HepG2 (cell line): ENCODE measurements at regions not wholly inside any gene's neighbourhood (a gene's known extent, or its start where the extent isn't known, plus 50 kb on each side); places are given as distances from the start of the nearest gene placed in this dataset.

Source experiments
- ATAC-seq: fragments of 200-7000 bp; cut with Tn5 transposase; 3 replicates; pipeline ENCODE4 v1.9.1; 2020; ENCODE audit warnings: mild to moderate bottlenecking, moderate library complexity
- BruUV-seq: library from RNA; stranded (reverse); fragments of 400-500 nt; replicated peaks from 2 replicates; lab custom pipeline; 2021; lab: Mats Ljungman, UMichigan
- CTCF ChIA-PET: fragments of 300-600 bp; formaldehyde crosslinking; extraction: SDS; loops from one replicate; lab custom pipeline; 2021; ENCODE audit warnings: low total read pairs, inconsistent platforms, low intra/inter-chr PET ratio; lab: Yijun Ruan, JAX
- POLR2A ChIA-PET: fragments of 350-600 bp; sonication (Branson Sonifier 250); formaldehyde crosslinking; loops from one replicate; lab custom pipeline; 2020; ENCODE audit warnings: antibody characterized with exemption, inconsistent platforms; lab: Yijun Ruan, JAX
- DNase-seq: peaks from one replicate; pipeline ENCODE4 v3.0.0-alpha.2; 2015; ENCODE audit warnings: low spot score
- FAIRE-seq: peaks from 3 replicates; lab custom pipeline; 2011; peaks lifted over from hg19 to GRCh38; lab: Jason Lieb, UNC
- H2AFZ ChIP-seq: one replicate; pipeline ENCODE4 v1.6.1; 2011; ENCODE audit warnings: low read length, inconsistent platforms
- H3K27ac ChIP-seq: fragments of 300-600 bp; 3 replicates; pipeline ENCODE4 v1.8.0; 2011; ENCODE audit warnings: mixed run types, mild to moderate bottlenecking, mixed read lengths, low read length, inconsistent platforms; ENCODE audit not compliant: insufficient read depth; ENCODE audit errors: extremely low read length
- H3K27me3 ChIP-seq, 2 experiments: fragments of 200-600 bp in 1 of 2; 2 replicates in 1 of 2; 3 replicates in 1 of 2; pipeline versions ENCODE4 v1.6.0 to v1.8.0; 2011; ENCODE audit warnings: low read length in 2 of 2, mild to moderate bottlenecking in 2 of 2, moderate library complexity in 2 of 2, inconsistent platforms in 1 of 2; ENCODE audit not compliant: insufficient read depth in 2 of 2, control insufficient read depth in 1 of 2
- H3K36me3 ChIP-seq, 2 experiments: fragments of 200-600 bp in 1 of 2; replicated peaks in 1 of 2; 2 replicates in 1 of 2; 3 replicates in 1 of 2; pipeline versions ENCODE4 v1.5.1 to v1.8.0; 2011; ENCODE audit warnings: low read length in 2 of 2, inconsistent platforms in 1 of 2; ENCODE audit not compliant: insufficient read depth in 2 of 2, control insufficient read depth in 1 of 2
- H3K4me1 ChIP-seq: 2 replicates; pipeline ENCODE4 v1.5.1; 2012; ENCODE audit warnings: low read length, inconsistent platforms; ENCODE audit not compliant: insufficient read depth
- H3K4me2 ChIP-seq: 2 replicates; pipeline ENCODE4 v1.6.0; 2011; ENCODE audit warnings: low read depth, low read length, inconsistent platforms
- H3K4me3 ChIP-seq, 3 experiments: fragments of 200-600 bp in 1 of 3; sonication (generic), shearing (Covaris generic) in 1 of 3; replicated peaks in 1 of 3; 2 replicates each; pipeline ENCODE4 v1.5.1; 2011 to 2016; ENCODE audit warnings: low read length in 3 of 3, inconsistent platforms in 2 of 3, low read depth in 2 of 3, mild to moderate bottlenecking in 2 of 3, control low read depth in 1 of 3, mixed read lengths in 1 of 3; ENCODE audit not compliant: insufficient read depth in 1 of 3
- H3K79me2 ChIP-seq: one replicate; pipeline ENCODE4 v1.6.1; 2011; ENCODE audit warnings: low read length, inconsistent platforms; ENCODE audit not compliant: insufficient read depth
- H3K9ac ChIP-seq: 2 replicates; pipeline ENCODE4 v1.6.0; 2011; ENCODE audit warnings: mild to moderate bottlenecking, low read depth, low read length, inconsistent platforms; ENCODE audit not compliant: insufficient read depth
- H3K9me3 ChIP-seq: 2 replicates; pipeline ENCODE4 v1.5.1; 2012; ENCODE audit warnings: mild to moderate bottlenecking, low read length
- H4K20me1 ChIP-seq: 2 replicates; pipeline ENCODE4 v1.6.0; 2011; ENCODE audit warnings: inconsistent platforms, mild to moderate bottlenecking, low read length, moderate library complexity; ENCODE audit not compliant: insufficient read depth
- HNRNPL ChIP-seq: fragments of 200-400 bp; formaldehyde crosslinking; IDR thresholded peaks from 2 replicates; pipeline ENCODE4 v1.6.1; 2017; ENCODE audit warnings: mild to moderate bottlenecking, low read depth, low read length
- HNRNPLL ChIP-seq: fragments of 200-400 bp; formaldehyde crosslinking; IDR thresholded peaks from 2 replicates; pipeline ENCODE4 v1.6.1; 2017; ENCODE audit warnings: mild to moderate bottlenecking, low read depth, low read length; ENCODE audit not compliant: poor library complexity, severe bottlenecking
- ISL2 ChIP-seq: sonication (generic); formaldehyde crosslinking; IDR thresholded peaks from 2 replicates; pipeline ENCODE4 v1.5.0; 2020; ENCODE audit warnings: missing genetic modification reagents
- JARID2 ChIP-seq: sonication (generic); formaldehyde crosslinking; IDR thresholded peaks from 2 replicates; pipeline ENCODE4 v1.8.1; 2023; ENCODE audit warnings: missing genetic modification reagents, inconsistent platforms; ENCODE audit not compliant: insufficient replicate concordance
- KMT2A ChIP-seq: sonication (generic); formaldehyde crosslinking; IDR thresholded peaks from 2 replicates; pipeline ENCODE4 v1.4.0; 2020; ENCODE audit warnings: missing genetic modification reagents
- LBX2 ChIP-seq: sonication (generic); formaldehyde crosslinking; IDR thresholded peaks from 2 replicates; pipeline ENCODE4 v1.5.0; 2020; ENCODE audit warnings: missing genetic modification reagents, mild to moderate bottlenecking, borderline replicate concordance
- NR2C2 ChIP-seq: sonication (generic); formaldehyde crosslinking; IDR thresholded peaks from 2 replicates; pipeline ENCODE4 v1.4.0; 2020; ENCODE audit warnings: missing genetic modification reagents, mild to moderate bottlenecking, moderate library complexity, borderline replicate concordance
- PHF21A ChIP-seq: sonication (generic); formaldehyde crosslinking; IDR thresholded peaks from 2 replicates; pipeline ENCODE4 v1.5.0; 2020; ENCODE audit warnings: mild to moderate bottlenecking, missing genetic modification reagents
- PRDM15 ChIP-seq: sonication (generic); formaldehyde crosslinking; IDR thresholded peaks from 2 replicates; pipeline ENCODE4 v1.4.0; 2020; ENCODE audit warnings: missing genetic modification reagents
- PREB ChIP-seq: sonication (generic); formaldehyde crosslinking; IDR thresholded peaks from 2 replicates; pipeline ENCODE4 v1.4.0; 2020; ENCODE audit warnings: missing genetic modification reagents
- TRIM24 ChIP-seq: sonication (generic); formaldehyde crosslinking; IDR thresholded peaks from 2 replicates; pipeline ENCODE4 v1.8.0; 2022; ENCODE audit warnings: mild to moderate bottlenecking, missing genetic modification reagents
- U2AF2 ChIP-seq: fragments of 200-400 bp; formaldehyde crosslinking; IDR thresholded peaks from 2 replicates; pipeline ENCODE4 v1.6.1; 2017; ENCODE audit warnings: low read depth, mild to moderate bottlenecking, low read length
- ZBTB49 ChIP-seq: sonication (generic); formaldehyde crosslinking; IDR thresholded peaks from 2 replicates; pipeline ENCODE4 v1.4.0; 2020; ENCODE audit warnings: missing genetic modification reagents, borderline replicate concordance
- ZNF205 ChIP-seq: IDR thresholded peaks from 2 replicates; pipeline ENCODE4 v1.6.1; 2018; ENCODE audit warnings: missing biosample characterization, missing genetic modification reagents
- ZNF564 ChIP-seq: sonication (generic); formaldehyde crosslinking; IDR thresholded peaks from 2 replicates; pipeline ENCODE4 v1.8.1; 2023; ENCODE audit warnings: mild to moderate bottlenecking, missing genetic modification reagents
- ZNF713 ChIP-seq: sonication (generic); formaldehyde crosslinking; IDR thresholded peaks from 2 replicates; pipeline ENCODE4 v1.4.0; 2020; ENCODE audit warnings: mild to moderate bottlenecking, missing genetic modification reagents
- ZNF746 ChIP-seq: sonication (generic); formaldehyde crosslinking; IDR thresholded peaks from 2 replicates; pipeline ENCODE4 v1.8.0; 2022; ENCODE audit warnings: mild to moderate bottlenecking, missing genetic modification reagents
- WGBS: methylation state at CpG from one replicate; pipeline ENCODE4 v1.1.6; 2017; ENCODE audit warnings: low lambda C conversion rate; 5-methylcytosine and 5-hydroxymethylcytosine counted together
- in situ Hi-C: cut with HindIII; loops from 2 replicates; pipeline ENCODE4 v1.10.0; 2017; ENCODE audit warnings: low pct_unique_long_range_greater_than_20kb; ENCODE audit not compliant: extremely low pct_ligation_motif_present
- intact Hi-C: fragments of 100-400 bp; cut with micrococcal nuclease; formaldehyde crosslinking; loops from one replicate; pipeline ENCODE4 v1.10.0; 2022; ENCODE audit not compliant: unreplicated experiment

GRCh38 chr19:28836421-28836820 lies 376.5 kb downstream of the UQCRFS1 start:
- CTCF ChIA-PET = no interaction called here
- intact Hi-C loops = no loop called here
- in situ Hi-C loops = no loop called here

More at GRCh38 chr19:28836421-28836820, 376.5 kb downstream of the UQCRFS1 start:
- no peaks in the 10 kb centered on the region for H4K20me1 ChIP-seq
- no peak overlapping the region for H3K27ac ChIP-seq
- ATAC-seq = no peak
- TF ChIP-seq LBX2 (CRISPR knock-in tag) = no peak
- TF ChIP-seq ZNF746 (CRISPR knock-in tag) = no peak
- no peak for TF ChIP-seq U2AF2
- no peak for TF ChIP-seq PHF21A (CRISPR knock-in tag)
- TF ChIP-seq ZNF713 = no peak
- no peak for TF ChIP-seq HNRNPL
- no peak for TF ChIP-seq NR2C2 (CRISPR knock-in tag)
- no peak for TF ChIP-seq HNRNPLL
- no peak for TF ChIP-seq ZNF564 (CRISPR knock-in tag)
- no peak for TF ChIP-seq PRDM15
- TF ChIP-seq ZNF205 (CRISPR knock-in tag) = no peak
- no peak for TF ChIP-seq KMT2A (CRISPR knock-in tag)
- no peak for TF ChIP-seq ISL2
- no peak for TF ChIP-seq ZBTB49 (CRISPR knock-in tag)
- TF ChIP-seq JARID2 (CRISPR knock-in tag) = no peak
- no peak for TF ChIP-seq PREB (CRISPR knock-in tag)
- TF ChIP-seq TRIM24 (CRISPR knock-in tag) = no peak
- no peaks in the 10 kb centered on the region for H3K79me2 ChIP-seq
- no peak overlapping the region for H3K9ac ChIP-seq
- no peak for DNase-seq
- H3K9me3 ChIP-seq = peaks cover 18% of the 10 kb centered on the region
- FAIRE-seq = no peak
- H2AFZ ChIP-seq = no peak overlapping the region
- WGBS = 7% methylated on average over 3 of the region's 7 CpGs
- H3K27me3 ChIP-seq = no peaks in the 10 kb centered on the region
- POLR2A ChIA-PET = no interaction called here
- H3K36me3 ChIP-seq = no peaks in the 10 kb centered on the region
- no peak overlapping the region for H3K4me3 ChIP-seq
- H3K4me1 ChIP-seq = no peaks in the 10 kb centered on the region
- no peak overlapping the region for H3K4me2 ChIP-seq
- no TSS peak for BruUV-seq
